HG03139 (cell line): ENCODE measurements at regions not wholly inside any gene's neighbourhood (a gene's known extent, or its start where the extent isn't known, plus 50 kb on each side); places are given as distances from the start of the nearest gene placed in this dataset.

Experiments used
- ATAC-seq: cut with Tn5 transposase; IDR thresholded peaks from one replicate; pipeline ENCODE4 v1.9.1; 2021; ENCODE audit not compliant: unreplicated experiment

DNA sequence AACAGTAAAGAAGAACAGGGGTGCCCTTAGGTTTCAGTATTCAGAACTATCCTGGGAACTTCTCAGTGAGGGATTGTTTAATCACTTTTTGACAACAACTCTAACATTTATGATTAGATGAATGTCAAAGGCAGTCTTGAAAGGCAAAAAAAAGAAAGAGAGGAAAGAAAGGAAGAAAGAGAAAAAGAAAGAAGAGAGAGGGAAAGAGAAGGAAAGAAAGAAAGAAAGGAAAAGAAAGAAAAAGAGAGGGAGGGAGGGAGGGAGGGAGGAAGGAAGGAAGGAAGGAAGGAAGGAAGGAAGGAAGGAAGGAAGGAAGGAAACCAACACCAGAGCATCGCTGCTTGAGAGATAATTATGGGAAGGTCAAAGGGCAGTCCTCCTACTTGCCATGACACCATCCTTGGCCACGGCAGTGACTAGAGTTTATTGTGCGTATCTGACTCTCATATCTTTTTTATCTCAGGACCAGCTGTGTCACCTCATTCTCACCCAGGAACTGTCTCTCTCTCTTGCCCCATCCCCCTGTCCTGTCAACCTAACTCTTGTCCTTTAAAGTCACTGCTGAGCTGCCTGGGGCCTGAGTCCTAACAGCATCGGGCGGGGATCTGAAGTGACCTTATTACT is 96.8 kb upstream of the ATXN1 start:
- no peak for ATAC-seq

DNA sequence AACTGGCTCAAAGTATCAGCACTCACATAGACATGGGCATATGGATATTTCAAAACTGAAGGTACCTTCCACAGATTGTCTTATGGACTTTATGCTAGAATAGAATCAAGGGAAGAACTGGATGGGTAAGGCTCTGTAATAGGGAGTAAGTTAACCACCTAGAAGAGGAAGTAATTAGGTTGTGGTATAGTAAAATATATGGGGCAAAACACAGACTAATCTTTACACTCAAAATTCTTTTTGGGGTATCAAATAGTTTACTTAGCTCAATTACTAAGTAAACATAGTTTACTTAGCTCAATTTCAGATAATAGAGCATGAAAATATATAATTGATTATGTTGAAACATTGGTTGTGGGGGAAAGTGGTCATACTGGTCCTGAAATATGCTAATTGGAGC is 94.2 kb upstream of the ATXN1 start:
- no peak for ATAC-seq

DNA sequence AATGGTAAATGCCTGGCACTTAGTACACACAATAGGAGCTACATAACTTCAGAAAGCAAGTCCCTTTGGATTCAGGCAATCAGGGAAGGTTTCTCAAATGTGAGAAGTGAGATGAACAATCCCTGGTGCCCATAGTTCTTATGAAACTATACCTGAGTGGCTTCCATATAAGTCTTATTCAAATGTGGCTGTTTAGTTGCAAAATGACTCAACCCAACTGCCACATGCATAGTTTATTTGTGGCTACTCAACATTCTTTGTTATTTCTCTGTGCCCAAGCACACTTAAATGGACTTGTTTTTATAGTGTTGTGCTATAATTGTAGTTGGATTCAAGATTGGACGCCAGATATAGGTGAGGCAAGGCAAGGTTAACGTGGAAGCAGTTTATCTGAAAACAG is 93.7 kb upstream of the ATXN1 start:
- peak; percentile 59 for ATAC-seq

DNA sequence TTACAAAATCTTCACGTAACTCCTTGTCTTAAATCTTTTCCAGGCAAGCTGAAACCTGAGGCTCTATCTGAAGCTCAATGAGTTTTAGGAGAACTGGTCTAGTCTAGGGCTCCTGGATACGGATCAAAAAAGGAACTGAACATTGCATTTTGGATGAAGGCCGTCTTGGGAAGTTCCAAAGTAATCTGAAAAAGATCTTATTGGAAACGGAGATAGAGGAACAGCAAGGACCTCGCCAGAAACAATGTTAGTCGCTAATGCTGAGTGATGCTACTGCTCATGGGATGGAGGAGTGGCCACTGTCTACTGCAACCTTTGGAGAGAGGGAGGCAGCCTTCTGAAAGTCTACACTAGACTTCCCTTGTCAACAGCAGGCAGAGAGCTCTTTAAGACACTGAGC is 91.4 kb upstream of the ATXN1 start:
- no peak for ATAC-seq

DNA sequence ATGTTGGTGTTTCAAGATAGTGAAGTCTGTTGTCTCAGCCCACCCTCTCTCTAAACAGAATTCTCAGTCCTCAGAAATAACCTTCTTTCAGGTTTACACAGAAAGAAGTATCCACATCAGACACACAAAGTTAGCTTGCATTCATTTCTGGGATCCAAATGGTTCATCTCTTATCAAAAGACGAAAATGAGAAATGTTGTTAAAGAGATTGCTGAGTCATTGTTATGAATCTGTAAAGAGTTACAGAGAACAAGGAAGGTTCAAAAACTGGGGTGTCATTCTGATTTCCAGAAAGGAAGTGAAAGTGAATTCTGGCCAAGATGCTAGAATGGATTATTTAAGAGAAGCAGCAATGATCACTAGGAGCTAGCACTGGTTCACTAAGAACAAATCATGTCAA is 90.5 kb upstream of the ATXN1 start:
- no peak for ATAC-seq

DNA sequence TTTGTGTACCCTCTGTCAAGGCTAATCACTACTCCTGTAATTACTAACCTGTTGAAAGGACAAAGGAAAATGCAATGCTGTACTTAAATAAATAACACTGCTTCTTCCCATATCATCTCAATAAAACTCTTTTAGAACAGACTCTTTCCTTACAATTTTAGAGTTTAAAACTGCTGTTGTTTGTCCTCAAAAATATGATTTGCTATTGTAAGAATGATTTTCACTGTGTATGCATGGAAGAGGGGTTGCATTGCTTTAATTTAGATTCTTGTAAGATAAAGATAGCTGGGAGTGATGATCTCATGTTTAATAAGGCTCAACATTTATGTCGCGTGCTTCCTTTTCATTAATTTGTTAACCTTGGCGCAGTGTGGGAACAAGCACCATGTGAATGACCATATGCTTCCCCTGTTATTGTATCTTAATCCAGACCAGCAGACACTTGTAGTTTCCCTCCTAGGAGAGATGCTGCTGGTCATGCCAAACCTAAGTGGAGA is 89.8 kb upstream of the ATXN1 start:
- no peak for ATAC-seq

DNA sequence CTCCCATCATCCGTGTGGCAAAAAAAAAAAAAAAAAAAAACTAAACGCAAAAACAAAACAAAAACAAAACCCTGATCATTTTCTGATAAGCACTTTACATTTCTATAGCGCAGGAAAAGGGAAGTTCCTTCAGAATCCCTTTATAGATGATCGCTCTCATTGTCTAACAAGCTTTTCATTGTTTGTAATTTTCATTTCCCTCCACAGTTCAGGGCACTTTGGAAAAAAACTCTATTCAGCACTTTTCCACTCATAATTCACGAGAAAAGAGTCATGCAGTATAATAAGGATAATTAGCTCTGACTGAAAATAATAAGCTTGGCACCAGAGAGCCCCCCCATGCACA is 89.4 kb upstream of the ATXN1 start:
- ATAC-seq = no peak

DNA sequence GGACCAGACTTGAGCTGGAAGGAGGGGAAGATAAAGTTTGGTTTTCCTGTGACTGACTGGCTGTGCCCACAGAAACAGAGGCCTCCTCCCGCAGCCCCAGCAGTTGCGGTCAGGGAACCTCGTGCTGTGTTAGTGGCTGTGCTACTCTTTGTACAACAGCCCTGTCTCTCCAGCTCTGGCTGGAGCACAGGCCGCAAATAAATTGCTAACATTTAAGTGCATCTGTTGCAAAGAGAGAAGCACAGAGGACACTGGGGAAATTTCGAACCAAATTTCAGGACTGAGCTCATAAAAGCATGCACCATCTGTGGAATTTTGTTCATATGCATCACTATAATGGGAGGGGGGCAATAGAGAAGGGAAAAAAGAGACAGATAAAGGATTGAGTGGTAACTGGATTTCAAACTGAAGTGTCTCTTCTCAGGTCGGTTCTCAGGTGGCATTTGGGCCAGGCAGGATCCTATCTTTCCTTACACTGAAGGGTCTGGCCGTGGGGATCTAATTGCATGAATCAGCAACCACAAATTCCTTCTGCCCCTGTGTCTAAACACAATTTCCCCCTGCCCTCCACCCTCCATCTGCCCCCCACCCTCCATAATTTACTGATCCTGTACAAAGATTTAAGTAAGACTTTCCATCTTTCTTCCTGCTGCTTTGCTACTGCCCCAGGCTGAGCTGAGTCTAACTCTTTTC is 88.9 kb upstream of the ATXN1 start:
- no peak for ATAC-seq

DNA sequence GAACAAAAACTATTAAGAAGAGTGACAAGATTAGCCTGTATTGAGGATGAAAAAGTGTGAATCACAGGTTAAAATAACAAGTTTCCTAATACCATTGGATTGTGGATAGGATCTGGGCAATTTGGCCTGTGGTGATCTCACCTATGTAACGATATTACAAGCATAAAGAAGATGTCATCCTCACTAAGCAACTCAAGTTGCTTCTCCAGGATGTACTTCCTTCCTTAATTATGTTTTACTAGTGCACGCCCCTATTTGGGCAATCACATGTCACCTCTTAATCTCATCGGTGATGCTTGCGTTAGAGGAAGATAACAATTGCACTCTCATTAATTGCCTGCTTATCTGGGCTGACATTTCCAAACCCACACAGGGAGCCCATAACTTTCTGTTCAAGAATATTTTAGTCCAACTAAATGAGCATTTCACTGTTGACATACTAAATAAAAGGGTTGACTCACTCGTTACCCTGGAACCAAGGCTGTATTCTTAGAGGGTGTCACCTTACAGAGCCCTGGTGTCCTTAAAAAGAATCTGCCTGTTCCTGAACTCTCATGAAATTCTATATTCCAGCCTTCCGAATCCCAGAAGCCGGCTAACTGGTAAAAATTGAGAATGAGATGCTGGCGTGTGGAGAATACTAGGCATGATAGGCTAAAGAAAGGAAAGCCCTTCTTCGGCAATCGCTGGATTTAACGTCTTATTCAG is 88.2 kb upstream of the ATXN1 start:
- ATAC-seq = no peak

DNA sequence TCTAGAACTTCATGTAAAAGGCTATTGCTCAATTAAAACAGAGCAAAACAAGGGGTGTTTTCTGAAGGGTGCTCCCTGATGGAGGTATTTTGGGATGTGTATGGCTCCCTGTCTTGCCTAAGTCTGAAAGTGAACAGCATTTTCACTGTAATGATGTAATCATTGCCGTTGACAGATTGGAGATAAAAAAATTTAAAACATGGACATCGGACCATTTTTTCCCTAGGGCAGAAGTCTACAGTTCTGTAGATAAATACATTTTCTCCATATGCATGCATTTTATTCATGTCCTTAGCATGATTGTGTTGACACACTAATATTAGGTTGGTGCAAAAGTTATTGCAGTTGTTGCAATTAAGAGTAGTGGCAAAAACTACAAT is 85.1 kb upstream of the ATXN1 start:
- ATAC-seq = no peak

DNA sequence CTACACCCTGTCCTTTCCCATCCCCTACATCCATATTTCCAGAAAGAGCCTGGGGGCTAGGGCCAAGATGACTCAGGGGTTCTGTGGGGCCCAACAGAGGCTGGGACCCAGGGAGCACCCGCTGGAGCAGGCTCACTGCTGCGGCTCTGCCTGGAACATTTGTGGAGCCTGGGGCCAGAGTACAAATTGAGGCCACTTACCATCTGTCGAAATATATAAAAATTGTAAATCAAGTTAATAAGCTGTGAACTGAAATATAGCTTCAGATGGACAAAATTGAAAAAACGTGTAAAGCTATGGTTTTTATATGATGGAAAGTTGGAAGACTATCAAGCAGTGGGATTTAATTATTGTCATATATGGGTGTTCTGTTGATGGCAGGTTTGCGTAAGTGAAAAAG is 82.9 kb upstream of the ATXN1 start:
- no peak for ATAC-seq

DNA sequence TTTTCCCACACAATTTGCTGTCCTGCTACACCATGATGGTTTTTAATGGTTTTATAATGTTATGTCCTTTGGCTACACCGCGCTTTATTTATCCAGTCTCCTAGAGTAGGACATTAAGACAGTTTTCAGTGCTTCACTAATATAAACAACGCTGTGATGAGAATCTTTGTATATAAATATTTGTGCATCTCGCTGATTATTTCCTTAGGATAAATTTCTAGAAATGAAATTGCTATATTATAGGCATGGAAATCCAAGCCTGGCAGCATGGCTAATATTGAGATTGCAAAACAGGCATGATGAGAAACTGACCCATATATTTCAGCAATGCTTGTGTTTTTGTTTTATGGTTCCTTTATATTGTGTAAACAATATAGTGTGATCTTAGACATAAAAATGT is 81.4 kb upstream of the ATXN1 start:
- no peak for ATAC-seq

DNA sequence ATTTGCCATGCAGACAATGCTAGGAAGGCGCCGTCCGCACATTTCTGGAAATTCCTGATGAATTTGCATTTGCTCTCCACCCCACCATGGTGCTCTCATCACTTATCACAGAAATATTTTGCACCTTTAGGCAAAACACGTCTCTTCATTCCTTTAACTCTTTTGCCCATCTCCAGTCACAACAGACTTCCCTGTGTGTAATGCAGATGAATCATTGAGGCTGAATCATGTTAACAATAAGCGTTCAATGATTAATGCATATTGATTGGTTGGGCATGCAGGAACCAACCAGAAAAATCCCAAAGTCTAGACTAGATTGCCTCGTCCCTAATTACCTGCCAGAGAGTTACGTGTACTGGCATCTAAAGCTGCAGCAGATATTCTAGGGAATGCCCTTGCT is 80.0 kb upstream of the ATXN1 start:
- no peak for ATAC-seq

DNA sequence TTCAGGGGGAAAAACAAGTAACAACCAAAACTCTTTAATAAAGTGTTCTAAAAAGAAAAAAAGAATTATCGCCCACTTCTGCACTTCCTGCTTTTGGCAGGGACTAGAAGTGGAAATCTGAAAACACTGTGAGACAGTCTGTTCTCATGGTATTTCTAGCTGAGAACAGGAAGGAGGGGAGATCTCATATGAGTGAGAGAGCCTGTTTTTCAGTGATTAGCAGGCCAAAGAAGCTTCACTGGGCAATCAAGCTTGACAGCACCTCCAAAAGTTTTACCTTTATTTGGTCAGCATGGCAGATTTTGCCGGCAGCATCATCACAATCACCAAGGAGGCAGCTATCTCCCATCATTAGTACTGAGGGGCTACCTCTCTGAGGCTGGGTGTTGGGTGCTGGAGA is 79.5 kb upstream of the ATXN1 start:
- ATAC-seq = no peak

DNA sequence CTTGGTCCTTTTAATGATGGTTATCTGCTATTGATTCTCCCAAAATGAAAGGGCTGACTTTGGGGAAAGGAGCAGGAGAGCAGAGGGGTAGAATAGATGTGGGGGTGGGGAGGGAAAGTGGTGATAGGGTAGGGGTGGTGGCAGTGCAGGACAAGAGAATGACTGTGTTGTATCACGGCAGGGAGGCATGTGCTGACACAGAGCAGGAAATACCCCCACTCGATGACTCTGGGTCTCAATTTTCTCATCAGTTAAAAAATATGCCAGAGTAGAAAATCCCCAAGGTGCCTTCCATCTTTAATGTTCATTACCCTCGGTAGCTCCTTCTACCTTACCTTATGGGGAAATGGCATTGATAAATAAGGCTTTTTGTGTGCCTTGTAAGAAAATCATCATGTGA is 79.0 kb upstream of the ATXN1 start:
- no peak for ATAC-seq

DNA sequence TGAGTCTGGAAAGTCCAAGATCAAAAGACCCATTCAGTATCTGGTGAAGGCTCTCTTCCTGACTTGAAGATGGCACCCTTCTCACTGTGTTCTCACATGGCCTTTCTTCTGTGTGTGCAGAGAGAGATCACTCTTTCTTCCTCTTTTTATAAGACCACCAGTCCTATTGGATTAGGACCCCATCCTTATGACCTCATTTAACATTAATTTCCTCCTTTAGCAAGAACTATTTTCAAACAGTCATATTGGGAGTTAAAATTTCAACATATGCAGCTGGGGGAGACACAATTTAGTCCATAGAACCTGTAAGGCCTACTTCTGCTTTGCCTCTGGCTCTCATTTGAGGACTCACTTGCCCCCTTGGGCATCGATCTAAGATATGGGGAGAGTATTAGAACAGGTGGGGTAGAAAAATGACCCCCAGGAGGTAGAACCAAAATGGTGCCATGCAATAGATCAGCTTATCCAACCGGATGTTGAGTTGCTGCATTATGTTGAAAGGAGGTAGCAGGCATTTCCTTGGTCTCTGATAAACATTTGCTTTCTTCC is 78.4 kb upstream of the ATXN1 start:
- ATAC-seq = no peak

DNA sequence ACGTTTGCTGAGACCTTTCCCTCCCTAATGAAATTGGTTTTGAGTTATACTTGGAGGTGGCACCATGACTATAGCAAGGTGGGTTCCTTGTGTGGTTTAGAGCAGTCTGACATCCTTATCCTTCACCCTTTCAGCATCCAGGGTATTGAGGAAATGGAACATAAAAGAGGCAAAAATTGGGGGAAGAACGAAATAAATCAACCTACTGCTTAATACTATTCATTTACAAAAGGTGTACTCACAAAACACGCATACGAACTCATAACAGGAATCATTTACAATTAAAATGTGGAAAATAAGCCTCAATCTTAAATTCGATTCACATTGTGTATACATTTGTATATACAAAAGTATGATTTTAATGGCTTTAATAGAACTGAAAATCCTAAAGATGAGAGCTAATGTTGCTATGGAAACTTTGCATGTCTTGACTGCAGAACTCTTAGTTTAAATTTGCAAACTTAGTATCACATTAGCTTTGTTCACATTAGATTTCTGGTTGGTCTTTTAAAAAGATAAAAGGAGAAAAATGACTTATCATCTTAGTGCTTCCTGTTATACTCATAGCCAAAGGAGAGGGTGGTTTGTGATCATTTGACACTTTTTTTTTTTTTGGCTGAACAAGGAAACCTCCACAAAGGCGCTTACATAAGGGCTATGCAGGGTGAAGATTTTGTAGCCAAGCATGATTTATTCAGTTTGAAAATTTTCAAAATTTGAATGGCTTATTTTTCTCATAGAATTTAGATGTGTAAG is 76.1 kb upstream of the ATXN1 start:
- no peak for ATAC-seq

DNA sequence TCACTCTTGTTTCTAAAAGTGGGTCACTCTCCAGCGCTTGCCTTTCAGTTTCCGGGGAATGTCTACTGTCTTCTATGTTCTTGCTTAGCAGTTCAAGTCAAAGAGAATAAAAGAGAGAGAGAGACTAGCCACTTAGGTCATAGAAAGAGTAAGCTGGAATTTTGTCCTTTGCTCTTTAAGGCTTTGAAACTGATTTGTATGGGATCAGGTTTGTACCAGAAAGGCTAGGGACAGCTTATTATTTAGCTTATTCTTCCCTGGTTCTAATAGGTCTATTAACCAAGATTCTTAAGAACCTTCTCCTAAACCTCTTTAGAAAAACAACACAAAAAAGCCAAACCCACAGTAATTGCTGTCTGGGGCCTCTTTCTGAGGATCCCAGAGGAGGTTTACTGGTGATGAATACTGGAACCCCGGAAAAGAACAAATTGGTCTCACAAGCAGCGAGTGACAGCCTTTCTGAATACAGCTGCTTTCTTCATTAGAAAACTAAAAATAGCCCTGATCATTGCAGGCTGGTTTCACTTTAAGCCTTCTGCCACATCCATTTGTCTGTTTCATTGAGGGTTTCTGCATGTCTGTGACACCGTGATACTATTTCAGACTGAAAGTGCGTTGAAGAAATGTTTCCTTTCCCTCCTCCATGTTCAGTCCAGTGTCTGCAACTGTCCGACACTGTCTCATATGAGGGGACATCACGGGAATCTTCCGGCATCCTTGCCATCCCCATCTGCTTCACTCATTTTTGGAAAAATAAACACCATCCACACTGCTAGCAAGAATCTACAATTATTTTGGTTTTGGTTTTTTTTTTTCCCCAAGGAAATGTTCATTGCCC is 75.1 kb upstream of the ATXN1 start:
- peak; percentile 76 for ATAC-seq

DNA sequence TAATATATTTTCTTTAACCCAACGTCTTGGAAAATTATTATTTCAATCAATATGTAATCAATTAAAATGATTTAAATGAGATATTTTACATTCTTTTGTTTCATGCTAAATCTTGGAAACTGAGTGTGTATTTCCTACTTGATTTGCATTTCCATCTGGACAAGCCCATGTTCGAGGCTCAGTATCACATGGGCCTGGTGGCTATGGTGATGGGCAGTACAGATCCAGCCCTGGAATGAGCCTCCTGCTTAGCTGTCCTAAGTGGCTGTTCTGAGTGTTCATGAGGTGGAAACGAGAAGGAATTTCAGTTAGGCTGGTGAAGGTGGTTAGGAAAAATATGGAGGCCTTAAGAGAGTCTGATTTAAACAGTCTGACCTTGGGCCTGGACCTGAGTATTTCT is 73.0 kb upstream of the ATXN1 start:
- ATAC-seq = no peak

DNA sequence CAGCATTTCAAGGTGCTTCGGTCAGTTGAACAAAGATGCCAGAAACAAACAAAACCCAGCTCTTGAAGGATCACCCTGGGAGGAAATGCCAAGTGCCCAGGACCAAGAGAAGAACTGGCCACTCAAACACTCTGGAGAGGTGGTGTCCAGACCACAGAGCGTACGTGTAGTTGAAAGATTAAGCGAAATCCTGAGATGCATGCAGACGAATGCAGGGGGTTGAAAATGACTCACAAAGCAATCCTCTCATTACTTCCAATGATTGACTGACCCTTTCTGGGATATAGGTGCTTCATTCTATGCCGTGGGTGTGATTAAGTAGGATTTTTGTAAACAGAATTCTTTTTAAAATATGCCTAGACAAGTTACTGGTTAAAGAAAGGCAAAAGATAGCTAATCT is 71.5 kb upstream of the ATXN1 start:
- no peak for ATAC-seq
